Karpas-422 (cell line): ENCODE measurements at regions not wholly inside any gene's neighbourhood (a gene's known extent, or its start where the extent isn't known, plus 50 kb on each side); places are given as distances from the start of the nearest gene placed in this dataset.
"Not testable (repeated sequence)": the region's sequence is repeated elsewhere in the genome, so short reads cannot be mapped to it uniquely, and the experiment has no call there.

ENCODE experiments used
- DNase-seq: peaks from one replicate; pipeline ENCODE4 v3.0.0-alpha.2; 2015
- H2AFZ ChIP-seq: fragments of 200-600 bp; sonication (generic); 2 replicates; pipeline ENCODE4 v1.6.1; 2014; ENCODE audit warnings: antibody characterized with exemption, low read length, mixed read lengths
- H3K27ac ChIP-seq: fragments of 200-600 bp; sonication (generic); 2 replicates; pipeline ENCODE4 v1.5.1; 2014; ENCODE audit warnings: mild to moderate bottlenecking, low read length, moderate library complexity
- H3K27me3 ChIP-seq: fragments of 200-600 bp; sonication (generic); 2 replicates; pipeline ENCODE4 v1.6.1; 2014; ENCODE audit warnings: low read length, mixed read lengths
- H3K36me3 ChIP-seq: fragments of 200-600 bp; sonication (generic); 2 replicates; pipeline ENCODE4 v1.6.1; 2014; ENCODE audit warnings: low read length, mixed read lengths; ENCODE audit not compliant: insufficient read depth
- H3K4me1 ChIP-seq: fragments of 200-600 bp; sonication (generic); 2 replicates; pipeline ENCODE4 v1.6.1; 2014; ENCODE audit warnings: mild to moderate bottlenecking, low read length, mixed read lengths
- H3K4me2 ChIP-seq: fragments of 200-600 bp; sonication (generic); 2 replicates; pipeline ENCODE4 v1.6.1; 2014; ENCODE audit warnings: low read length, low read depth, mild to moderate bottlenecking; ENCODE audit not compliant: poor library complexity, severe bottlenecking
- H3K4me3 ChIP-seq: fragments of 200-600 bp; sonication (generic); 2 replicates; pipeline ENCODE4 v1.5.1; 2014; ENCODE audit warnings: mild to moderate bottlenecking, antibody characterized with exemption, low read length, mixed read lengths
- H3K79me2 ChIP-seq: fragments of 200-600 bp; sonication (generic); 2 replicates; pipeline ENCODE4 v1.6.1; 2014; ENCODE audit warnings: mild to moderate bottlenecking, low read length, mixed read lengths
- H3K9ac ChIP-seq: fragments of 200-600 bp; sonication (generic); 2 replicates; pipeline ENCODE4 v1.6.0; 2014; ENCODE audit warnings: low read length
- H3K9me2 ChIP-seq: fragments of 200-600 bp; sonication (generic), shearing (Covaris generic); replicated peaks from 2 replicates; pipeline ENCODE4 v1.6.0; 2014; ENCODE audit warnings: mild to moderate bottlenecking, low read length, moderate library complexity; ENCODE audit not compliant: insufficient read depth
- H3K9me3 ChIP-seq: fragments of 300-700, 200-600 bp; sonication (generic); 2 replicates; pipeline ENCODE4 v1.6.1; 2014; ENCODE audit warnings: low read length, mixed read lengths
- H4K20me1 ChIP-seq: fragments of 200-600 bp; sonication (generic); 2 replicates; pipeline ENCODE4 v1.6.1; 2014; ENCODE audit warnings: mild to moderate bottlenecking, antibody characterized with exemption, low read length, low read depth; ENCODE audit not compliant: insufficient read depth

- H3K9ac ChIP-seq, H4K20me1 ChIP-seq, H3K9me3 ChIP-seq, DNase-seq, H2AFZ ChIP-seq, H3K9me2 ChIP-seq, H3K4me3 ChIP-seq, H3K36me3 ChIP-seq, H3K79me2 ChIP-seq, H3K27me3 ChIP-seq, H3K4me1 ChIP-seq, H3K27ac ChIP-seq, H3K4me2 ChIP-seq: not testable (repeated sequence)
Observed at GRCh38 chr11:67799808-67800207, 125.4 kb upstream of the ALDH3B2 start.

- H3K79me2 ChIP-seq, H3K9me2 ChIP-seq, DNase-seq, H2AFZ ChIP-seq, H3K27me3 ChIP-seq, H3K4me2 ChIP-seq, H3K4me3 ChIP-seq, H3K9ac ChIP-seq, H3K4me1 ChIP-seq, H3K27ac ChIP-seq, H4K20me1 ChIP-seq, H3K9me3 ChIP-seq, H3K36me3 ChIP-seq: not testable (repeated sequence)
Observed at GRCh38 chr11:67797726-67798521, 123.5 kb upstream of the ALDH3B2 start.

- Histone ChIP-seq H3K9me3 (no peaks in the 10 kb centered on the region), H3K79me2 (no peaks in the 10 kb centered on the region), H3K27me3 (no peaks in the 10 kb centered on the region), H3K4me1 (no peaks in the 10 kb centered on the region), H2AFZ (no peak overlapping the region), H3K9ac (no peak overlapping the region), H3K4me2 (no peak overlapping the region), H3K36me3 (no peaks in the 10 kb centered on the region), H3K27ac (no peak overlapping the region), H4K20me1 (no peaks in the 10 kb centered on the region), H3K9me2 (no peaks in the 10 kb centered on the region), H3K4me3 (no peak overlapping the region)
- no peak for DNase-seq
Observed at GRCh38 chr11:67795746-67796145, 121.3 kb upstream of the ALDH3B2 start.

GRCh38 chr11:67793750-67794149 lies 119.3 kb upstream of the ALDH3B2 start:
- not testable (repeated sequence) for H3K79me2 ChIP-seq, H3K9ac ChIP-seq, H4K20me1 ChIP-seq, H3K27ac ChIP-seq, H3K27me3 ChIP-seq, H3K9me2 ChIP-seq, H3K36me3 ChIP-seq, H3K4me3 ChIP-seq, H3K4me1 ChIP-seq, H3K4me2 ChIP-seq, DNase-seq, H3K9me3 ChIP-seq, H2AFZ ChIP-seq

- not testable (repeated sequence) for H3K4me1 ChIP-seq, H2AFZ ChIP-seq, H3K79me2 ChIP-seq, H3K4me3 ChIP-seq, H3K9me3 ChIP-seq, H3K9me2 ChIP-seq, H3K27ac ChIP-seq, H3K27me3 ChIP-seq, DNase-seq, H3K36me3 ChIP-seq, H3K4me2 ChIP-seq, H3K9ac ChIP-seq, H4K20me1 ChIP-seq
Observed at GRCh38 chr11:67792273-67792990, 118.0 kb upstream of the ALDH3B2 start.

GRCh38 chr11:67791598-67792170 lies 117.3 kb upstream of the ALDH3B2 start:
- not testable (repeated sequence) for H3K4me3 ChIP-seq, H4K20me1 ChIP-seq, H3K9me2 ChIP-seq, DNase-seq, H3K79me2 ChIP-seq, H2AFZ ChIP-seq, H3K9ac ChIP-seq, H3K27me3 ChIP-seq, H3K4me2 ChIP-seq, H3K4me1 ChIP-seq, H3K9me3 ChIP-seq, H3K36me3 ChIP-seq, H3K27ac ChIP-seq

DNA sequence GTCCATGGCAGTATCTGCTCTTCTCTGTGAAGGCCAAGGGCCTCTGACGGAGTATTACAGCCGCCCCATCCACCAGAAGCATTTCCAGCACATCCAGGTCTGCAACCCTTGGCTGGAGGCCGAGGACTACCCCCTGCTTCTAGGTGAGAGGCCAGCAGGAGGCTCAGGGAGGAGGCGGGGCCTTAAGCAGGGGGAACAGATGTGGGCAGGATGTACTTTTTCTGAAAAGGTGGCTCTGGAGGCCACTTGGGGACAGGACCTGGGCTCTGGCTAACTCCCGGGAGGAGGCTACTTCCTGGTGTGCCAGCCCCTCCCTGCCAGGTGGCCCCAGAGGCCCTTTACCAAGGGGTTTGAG lies 113.9 kb upstream of the ALDH3B2 start:
- H3K9me2 ChIP-seq, H3K4me3 ChIP-seq, H2AFZ ChIP-seq, H3K4me2 ChIP-seq, H3K79me2 ChIP-seq, H3K9me3 ChIP-seq, H4K20me1 ChIP-seq, H3K4me1 ChIP-seq, H3K9ac ChIP-seq, H3K36me3 ChIP-seq, H3K27me3 ChIP-seq, H3K27ac ChIP-seq, DNase-seq: not testable (repeated sequence)

DNA sequence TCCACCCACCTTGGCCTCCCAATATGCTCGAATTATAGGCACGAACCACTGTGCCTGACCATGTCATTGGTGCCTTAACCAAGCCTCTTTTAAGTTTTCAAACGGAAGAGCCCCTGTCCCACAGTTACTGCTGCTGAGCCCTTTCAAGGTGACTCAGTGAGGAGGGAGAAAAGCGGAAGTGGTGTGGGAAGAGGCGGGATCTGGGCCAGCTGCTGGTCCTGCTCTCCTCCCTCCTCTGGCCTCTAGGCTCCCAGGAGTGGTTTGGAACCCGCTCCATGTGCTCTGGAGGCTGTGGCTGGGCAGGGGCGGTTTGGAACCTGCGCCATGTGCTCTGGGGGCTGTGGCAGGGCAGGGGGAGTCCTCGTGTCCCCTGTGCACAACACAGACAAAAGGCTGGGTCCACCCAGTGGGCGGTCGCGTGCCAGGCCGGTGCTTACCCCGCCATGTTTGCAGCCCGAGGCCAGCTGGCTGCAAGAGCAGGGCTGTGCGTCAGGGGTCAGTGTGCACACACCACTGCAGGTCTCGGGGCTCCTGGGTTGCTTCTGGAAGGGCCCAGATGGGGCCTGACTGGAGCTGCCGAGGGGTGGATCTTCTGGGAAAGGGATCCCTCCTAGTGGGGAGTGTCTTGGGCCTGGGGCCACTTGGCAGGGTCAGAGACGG lies 113.4 kb upstream of the ALDH3B2 start:
- H2AFZ ChIP-seq, H3K4me3 ChIP-seq, DNase-seq, H3K27me3 ChIP-seq, H4K20me1 ChIP-seq, H3K27ac ChIP-seq, H3K9me3 ChIP-seq, H3K79me2 ChIP-seq, H3K4me1 ChIP-seq, H3K4me2 ChIP-seq, H3K36me3 ChIP-seq, H3K9ac ChIP-seq, H3K9me2 ChIP-seq: not testable (repeated sequence)
